Kidney (tissue), 13 donors: ENCODE measurements at regions not wholly inside any gene's neighbourhood (a gene's known extent, or its start where the extent isn't known, plus 50 kb on each side); places are given as distances from the start of the nearest gene placed in this dataset.

Experiments
- DNase-seq, 5 donors: peaks; one replicate each; pipeline ENCODE4 v3.0.0-alpha.2; 2013 to 2020
- FAIRE-seq: peaks from 2 replicates; lab custom pipeline; 2012; peaks lifted over from hg19 to GRCh38; lab: Jason Lieb, UNC
- H3K27ac ChIP-seq, 2 donors: one replicate each; pipeline ENCODE4 v1.7.0; 2013; ENCODE audit warnings: low read depth in 2 of 2, low read length in 2 of 2, inconsistent platforms in 1 of 2
- H3K27me3 ChIP-seq: one replicate; pipeline ENCODE4 v1.7.1; 2013; ENCODE audit warnings: low read length, inconsistent platforms; ENCODE audit not compliant: control insufficient read depth, insufficient read depth
- H3K36me3 ChIP-seq, 3 donors: one replicate each; pipeline versions ENCODE4 v1.7.0 to v1.7.1; 2013; ENCODE audit warnings: low read length in 3 of 3, control low read depth in 1 of 3, inconsistent platforms in 1 of 3; ENCODE audit not compliant: insufficient read depth in 3 of 3, control insufficient read depth in 2 of 3
- H3K4me1 ChIP-seq, 3 donors: one replicate each; pipeline versions ENCODE4 v1.7.0 to v1.7.1; 2013; ENCODE audit warnings: low read length in 3 of 3, inconsistent platforms in 1 of 3, low read depth in 1 of 3; ENCODE audit not compliant: control insufficient read depth in 2 of 3, insufficient read depth in 2 of 3
- H3K4me3 ChIP-seq, 3 donors: one replicate each; pipeline versions ENCODE4 v1.7.0 to v1.8.1; 2013; ENCODE audit warnings: low read length in 3 of 3, control low read depth in 1 of 3, inconsistent platforms in 1 of 3
- H3K9ac ChIP-seq, 3 donors: one replicate each; pipeline versions ENCODE4 v1.7.0 to v1.7.1; 2013; ENCODE audit warnings: low read length in 3 of 3, control low read depth in 1 of 3, inconsistent platforms in 1 of 3
- H3K9me3 ChIP-seq, 3 donors: one replicate each; pipeline versions ENCODE4 v1.7.0 to v1.7.1; 2013; ENCODE audit warnings: low read length in 3 of 3, control low read depth in 1 of 3, inconsistent platforms in 1 of 3; ENCODE audit not compliant: control insufficient read depth in 2 of 3, insufficient read depth in 1 of 3
- intact Hi-C: fragments of 100-400 bp; cut with DNase I; formaldehyde crosslinking; loops from one replicate; pipeline ENCODE4 v1.11.1; 2022
- TF ChIP-seq, protein P1 (sequence below): IDR thresholded peaks from 3 replicates; pipeline ENCODE4 v1.5.1; 2012; ENCODE audit warnings: mild to moderate bottlenecking, moderate library complexity, borderline replicate concordance; ENCODE audit not compliant: insufficient read depth; ENCODE audit errors: extremely low read depth
- donor health status: control.
- donor health status: control.
- donor health status: control.
- donor health status: control.
- donor health status: control.
- donor health status: DM: yes; HTN: yes; CAD: no.
- donor health status: Normal renal cell carcinoma (clear cell type).

GRCh38 chr4:82268050-82268825 lies 105.6 kb downstream of the HNRNPD start:
- intact Hi-C loops: no loop called here
- FAIRE-seq: peak; percentile 93
- DNase-seq: peak in 4 of 5 donors; percentile 52 to 85 (median 62)
- TF ChIP-seq, protein P1, sequence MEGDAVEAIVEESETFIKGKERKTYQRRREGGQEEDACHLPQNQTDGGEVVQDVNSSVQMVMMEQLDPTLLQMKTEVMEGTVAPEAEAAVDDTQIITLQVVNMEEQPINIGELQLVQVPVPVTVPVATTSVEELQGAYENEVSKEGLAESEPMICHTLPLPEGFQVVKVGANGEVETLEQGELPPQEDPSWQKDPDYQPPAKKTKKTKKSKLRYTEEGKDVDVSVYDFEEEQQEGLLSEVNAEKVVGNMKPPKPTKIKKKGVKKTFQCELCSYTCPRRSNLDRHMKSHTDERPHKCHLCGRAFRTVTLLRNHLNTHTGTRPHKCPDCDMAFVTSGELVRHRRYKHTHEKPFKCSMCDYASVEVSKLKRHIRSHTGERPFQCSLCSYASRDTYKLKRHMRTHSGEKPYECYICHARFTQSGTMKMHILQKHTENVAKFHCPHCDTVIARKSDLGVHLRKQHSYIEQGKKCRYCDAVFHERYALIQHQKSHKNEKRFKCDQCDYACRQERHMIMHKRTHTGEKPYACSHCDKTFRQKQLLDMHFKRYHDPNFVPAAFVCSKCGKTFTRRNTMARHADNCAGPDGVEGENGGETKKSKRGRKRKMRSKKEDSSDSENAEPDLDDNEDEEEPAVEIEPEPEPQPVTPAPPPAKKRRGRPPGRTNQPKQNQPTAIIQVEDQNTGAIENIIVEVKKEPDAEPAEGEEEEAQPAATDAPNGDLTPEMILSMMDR: peak; percentile 88
- Histone ChIP-seq H3K27me3 (no peaks in the 10 kb centered on the region), H3K9ac (no peak overlapping the region), H3K36me3 (no peaks in the 10 kb centered on the region), H3K4me1 (no peaks in the 10 kb centered on the region), H3K4me3 (no peak overlapping the region), H3K27ac (no peak overlapping the region), H3K9me3 (no peaks in the 10 kb centered on the region)

- no peak overlapping the region for H3K9ac ChIP-seq
- H3K4me3 ChIP-seq: no peak overlapping the region
- H3K27me3 ChIP-seq: no peaks in the 10 kb centered on the region
- H3K36me3 ChIP-seq: no peaks in the 10 kb centered on the region
- no peak overlapping the region for H3K27ac ChIP-seq
- FAIRE-seq: no peak
- H3K4me1 ChIP-seq: no peaks in the 10 kb centered on the region
- DNase-seq: no peak
- no peaks in the 10 kb centered on the region for H3K9me3 ChIP-seq
- TF ChIP-seq, protein P1: no peak
- intact Hi-C loops: no loop called here
Measured at GRCh38 chr4:82267506-82267905, 106.3 kb downstream of the HNRNPD start.

DNA sequence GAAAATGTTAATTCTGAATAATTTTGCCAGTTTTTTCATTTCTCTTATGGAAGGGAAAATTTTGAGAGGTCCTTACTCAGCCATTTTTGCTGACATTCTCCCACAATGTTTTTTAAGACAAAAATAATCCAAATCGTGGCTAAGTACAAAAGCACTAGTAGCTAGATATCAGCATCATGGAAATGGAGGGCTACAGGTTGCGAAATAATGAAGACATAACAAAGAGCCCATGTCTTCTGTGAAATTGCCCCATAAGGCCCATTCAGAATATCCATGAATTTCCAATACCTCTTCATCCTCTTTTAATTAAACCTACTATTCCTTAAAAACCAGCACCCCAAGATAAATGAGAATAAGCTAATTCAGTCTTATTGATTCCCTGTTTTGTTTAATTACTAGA lies 107.4 kb downstream of the HNRNPD start:
- no peaks in the 10 kb centered on the region for H3K36me3 ChIP-seq
- H3K27me3 ChIP-seq: no peaks in the 10 kb centered on the region
- H3K9ac ChIP-seq: no peak overlapping the region
- no peaks in the 10 kb centered on the region for H3K9me3 ChIP-seq
- H3K27ac ChIP-seq: no peak overlapping the region
- DNase-seq: no peak
- no peaks in the 10 kb centered on the region for H3K4me1 ChIP-seq
- intact Hi-C loops: no loop called here
- FAIRE-seq: no peak
- H3K4me3 ChIP-seq: no peak overlapping the region
- TF ChIP-seq, protein P1: no peak

DNA sequence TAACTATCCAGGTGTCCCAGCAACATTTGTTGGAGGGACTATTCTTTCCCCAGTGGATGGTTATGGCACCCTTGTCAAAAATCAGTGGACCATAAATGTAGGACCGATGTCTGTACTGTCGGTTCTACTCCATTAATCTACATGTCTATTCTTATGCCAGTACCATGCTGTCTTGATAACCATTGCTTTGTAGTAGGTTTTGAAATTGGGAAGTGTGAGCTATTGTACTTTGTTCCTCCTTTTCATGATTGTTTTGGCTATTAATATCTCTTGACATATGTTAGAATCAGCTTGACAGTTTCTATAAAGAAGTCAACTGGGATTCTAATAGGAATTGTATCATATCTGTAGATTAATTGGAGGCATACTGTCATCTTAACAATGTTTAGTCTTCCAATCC lies 112.7 kb downstream of the HNRNPD start:
- DNase-seq (no peak), FAIRE-seq (no peak)
- H3K27me3 ChIP-seq: no peaks in the 10 kb centered on the region
- peaks cover 0 to 3% (median 0%) of the 10 kb centered on the region in 3 donors for H3K9me3 ChIP-seq
- no peak overlapping the region for H3K27ac ChIP-seq
- TF ChIP-seq, protein P1: no peak
- no peak overlapping the region for H3K9ac ChIP-seq
- H3K36me3 ChIP-seq: no peaks in the 10 kb centered on the region
- no peak overlapping the region for H3K4me3 ChIP-seq
- no peaks in the 10 kb centered on the region for H3K4me1 ChIP-seq
- intact Hi-C loops: no loop called here
